ENCODE measurements at regions not wholly inside any gene's neighbourhood (a gene's known extent, or its start where the extent isn't known, plus 50 kb on each side); places are given as distances from the start of the nearest gene placed in this dataset.

GRCh38 chr22:27455526-27455925 is 346.0 kb downstream of the MN1 start:
- TF ChIP-seq EP300 (IDR thresholded peaks at IDR 0.05): no peak
- no peak for TF ChIP-seq POLR2A (IDR thresholded peaks at IDR 0.05)
- TF ChIP-seq CTCF (IDR thresholded peaks at IDR 0.05): no peak
